Motor neuron (in vitro differentiated cells): ENCODE measurements at regions not wholly inside any gene's neighbourhood (a gene's known extent, or its start where the extent isn't known, plus 50 kb on each side); places are given as distances from the start of the nearest gene placed in this dataset.
"Not testable (repeated sequence)": the region's sequence is repeated elsewhere in the genome, so short reads cannot be mapped to it uniquely, and the experiment has no call there.

Experiments used
- ATAC-seq, 8 experiments: fragments of 200-7000 bp; cut with Tn5 transposase; replicated peaks in 6 of 8; 2 replicates each; pipeline ENCODE4 v1.8.0; 2021; ENCODE audit warnings: mild to moderate bottlenecking in 8 of 8, moderate library complexity in 8 of 8
- H3K27ac ChIP-seq, 2 donors: fragments of 250-450 bp; sonication (Bioruptor Pico); 2 replicates each; pipeline ENCODE4 v1.9.0; 2021; ENCODE audit warnings: antibody characterized with exemption in 2 of 2, mild to moderate bottlenecking in 2 of 2, moderate library complexity in 1 of 2
- H3K4me1 ChIP-seq, 2 donors: fragments of 250-450 bp; sonication (Bioruptor Pico); replicated peaks in 1 of 2; 2 replicates each; pipeline ENCODE4 v1.6.1; 2021; ENCODE audit warnings: antibody characterized with exemption in 2 of 2, mild to moderate bottlenecking in 2 of 2, moderate library complexity in 1 of 2
- H3K4me3 ChIP-seq, 5 donors: fragments of 250-450 bp; sonication (Bioruptor Pico); 2 replicates each; pipeline ENCODE4 v1.9.0; 2021; ENCODE audit warnings: antibody characterized with exemption in 5 of 5, mild to moderate bottlenecking in 5 of 5, moderate library complexity in 4 of 5
- WGBS, 10 experiments: fragments of 450-650 bp; shearing (Covaris generic); methylation state at CpG; one replicate each; pipeline ENCODE4 v1.0.0; 2022; 5-methylcytosine and 5-hydroxymethylcytosine counted together
- in situ Hi-C, 9 experiments: fragments of 400-800 bp; cut with MboI; loops; one replicate each; pipeline ENCODE4 v1.15.0; 2021; ENCODE audit warnings: low sequenced_read_pairs in 9 of 9, low pct_unique_long_range_greater_than_20kb in 2 of 9; ENCODE audit not compliant: unreplicated experiment in 9 of 9

DNA sequence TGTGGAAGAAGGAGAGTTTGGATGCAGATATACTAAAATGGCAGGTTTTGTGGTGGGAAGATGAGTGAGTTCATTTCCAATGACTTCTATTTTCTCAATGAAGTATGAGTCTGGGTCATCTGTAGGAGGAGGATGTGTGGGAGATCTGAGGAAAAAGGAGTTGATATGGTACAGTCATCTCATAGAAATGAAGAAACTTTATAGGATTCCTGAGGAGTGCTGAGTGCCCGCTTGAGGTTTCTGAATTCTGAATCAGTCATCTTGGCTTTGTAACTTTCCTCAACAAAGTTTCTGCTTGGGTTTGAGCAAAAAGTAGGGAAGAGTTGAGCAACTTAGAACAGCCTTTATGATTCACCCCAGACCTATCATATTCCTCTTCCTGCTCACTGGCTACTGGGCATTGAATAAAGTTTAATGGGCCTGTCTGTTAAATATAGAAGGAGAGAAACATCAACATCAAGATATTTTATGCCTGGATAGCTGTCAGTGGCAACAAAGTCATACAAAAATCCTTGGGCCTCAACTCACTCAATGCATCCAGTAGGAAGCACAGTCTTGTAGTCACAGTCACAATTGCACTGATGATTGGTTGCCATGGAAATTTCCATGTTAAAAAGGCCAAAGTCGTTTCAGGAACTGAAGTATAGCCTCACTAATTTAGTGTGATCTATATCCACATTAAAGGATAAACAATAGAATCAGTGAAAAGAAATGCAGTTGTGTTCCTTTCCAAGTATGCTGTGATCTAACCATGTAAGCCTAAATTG is 284.7 kb downstream of the DUSP6 start:
- WGBS, 10 experiments: 0 to 100% (median 50%) methylated on average over 1 to 2 of the region's 2 CpGs; no CpG with 5 or more reads in 1 of the 10 experiments
- in situ Hi-C loops: loop anchor here in 1 of 9 experiments (25.0 kb wide), 1 partner anchor 270 kb away; no protein-coding TSS in a partner anchor

GRCh38 chr12:89064780-89065179 is 287.5 kb downstream of the DUSP6 start:
- no peak overlapping the region for H3K4me3 ChIP-seq
- H3K4me1 ChIP-seq: peaks cover 0 to 15% of the 10 kb centered on the region in 2 donors
- in situ Hi-C loops: loop anchor here in 1 of 9 experiments (25.0 kb wide), 1 partner anchor 273 kb away; no protein-coding TSS in a partner anchor
- no peak overlapping the region for H3K27ac ChIP-seq
- ATAC-seq: peak in 2 of 8 experiments; percentile 45 to 76
- WGBS, 10 experiments: 63 to 100% (median 79%) methylated on average over 2 to 3 of the region's 3 CpGs; no CpG with 5 or more reads in 3 of the 10 experiments

More for the DNA sequence above, 284.7 kb downstream of the DUSP6 start:
- Histone ChIP-seq H3K27ac (no peak overlapping the region), H3K4me3 (no peak overlapping the region), H3K4me1 (peaks cover 2 to 4% of the 10 kb centered on the region in 2 donors)
- ATAC-seq: peak in 2 of 8 experiments; percentile 57 to 68

GRCh38 chr12:89064151-89064550 is 288.1 kb downstream of the DUSP6 start:
- Histone ChIP-seq H3K27ac (no peak overlapping the region), H3K4me1 (peaks cover 0 to 18% of the 10 kb centered on the region in 2 donors), H3K4me3 (no peak overlapping the region)
- in situ Hi-C loops: loop anchor here in 1 of 9 experiments (25.0 kb wide), 1 partner anchor 273 kb away; no protein-coding TSS in a partner anchor
- 37 to 100% (median 90%) methylated on average over 1 to 6 of the region's 6 CpGs for WGBS, 10 experiments
- ATAC-seq: no peak

GRCh38 chr12:89062996-89063395 is 289.3 kb downstream of the DUSP6 start:
- in situ Hi-C loops: loop anchor here in 1 of 9 experiments (25.0 kb wide), 1 partner anchor 274 kb away; no protein-coding TSS in a partner anchor
- 8 to 75% (median 41%) methylated on average over 1 to 2 of the region's 2 CpGs for WGBS, 10 experiments

GRCh38 chr12:89059721-89060541 is 292.4 kb downstream of the DUSP6 start:
- peak in 2 of 8 experiments; percentile 14 to 66 for ATAC-seq
- H3K27ac ChIP-seq: no peak overlapping the region
- in situ Hi-C loops: loop anchor here in 2 of 9 experiments (10.0 to 25.0 kb wide), 2 partner anchors 277 to 395 kb away; no protein-coding TSS in a partner anchor
- H3K4me3 ChIP-seq: no peak overlapping the region
- 0 to 55% (median 39%) methylated on average over 1 to 8 of the region's 9 CpGs; no CpG with 5 or more reads in 2 of the 10 experiments for WGBS, 10 experiments
- peaks cover 0 to 26% of the 10 kb centered on the region in 2 donors for H3K4me1 ChIP-seq

More at GRCh38 chr12:89062996-89063395, 289.3 kb downstream of the DUSP6 start:
- ATAC-seq: no peak
- H3K4me3 ChIP-seq: no peak overlapping the region
- H3K27ac ChIP-seq: no peak overlapping the region
- peaks cover 0 to 18% of the 10 kb centered on the region in 2 donors for H3K4me1 ChIP-seq

- peaks cover 0 to 26% of the 10 kb centered on the region in 2 donors for H3K4me1 ChIP-seq
- WGBS, 10 experiments: 58 to 100% (median 85%) methylated on average over 1 to 3 of the region's 3 CpGs; no CpG with 5 or more reads in 7 of the 10 experiments
- in situ Hi-C loops: loop anchor here in 2 of 9 experiments (10.0 to 25.0 kb wide), 2 partner anchors 278 to 396 kb away; no protein-coding TSS in a partner anchor
These were observed 293.2 kb downstream of the DUSP6 start for GRCh38 chr12:89059056-89059455.

GRCh38 chr12:89058402-89058801 is 293.9 kb downstream of the DUSP6 start:
- H3K4me1 ChIP-seq: peaks cover 0 to 26% of the 10 kb centered on the region in 2 donors
- ATAC-seq: no peak
- no peak overlapping the region for H3K4me3 ChIP-seq
- in situ Hi-C loops: loop anchor here in 2 of 9 experiments (10.0 to 25.0 kb wide), 2 partner anchors 279 to 396 kb away; no protein-coding TSS in a partner anchor
- no peak overlapping the region for H3K27ac ChIP-seq

More at GRCh38 chr12:89059056-89059455, 293.2 kb downstream of the DUSP6 start:
- no peak overlapping the region for H3K4me3 ChIP-seq
- H3K27ac ChIP-seq: no peak overlapping the region
- no peak for ATAC-seq

DNA sequence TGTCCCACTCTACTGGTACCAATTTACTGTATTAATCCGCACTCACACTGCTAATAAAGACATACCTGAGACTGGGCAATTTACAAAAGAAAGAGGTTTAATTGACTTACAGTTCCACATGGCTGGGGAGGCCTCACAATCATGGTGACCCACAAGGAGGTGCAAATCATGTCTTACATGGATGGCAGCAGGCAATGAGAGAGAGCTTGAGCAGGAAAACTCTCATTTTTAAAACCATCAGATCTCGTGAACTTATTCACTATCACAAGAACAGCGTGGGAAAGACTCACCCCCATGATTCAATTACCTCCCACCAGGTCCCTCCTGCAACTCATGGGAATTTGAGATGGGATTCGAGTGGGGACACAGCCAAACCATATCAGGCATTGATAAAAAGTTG is 298.5 kb downstream of the DUSP6 start:
- not testable (repeated sequence) for H3K4me3 ChIP-seq, ATAC-seq, H3K27ac ChIP-seq, H3K4me1 ChIP-seq
- in situ Hi-C loops: loop anchor here in 2 of 9 experiments (10.0 to 25.0 kb wide), 2 partner anchors 283 to 401 kb away; no protein-coding TSS in a partner anchor
- WGBS, 10 experiments: 50 to 100% (median 83%) methylated on average over 1 to 4 of the region's 4 CpGs

- Histone ChIP-seq H3K4me3 (no peak overlapping the region), H3K4me1 (peaks cover 6 to 31% of the 10 kb centered on the region in 2 donors), H3K27ac (no peak overlapping the region)
- in situ Hi-C loops: loop anchor here in 2 of 9 experiments (10.0 to 25.0 kb wide), 2 partner anchors 286 to 404 kb away; no protein-coding TSS in a partner anchor
- WGBS, 10 experiments: 0 to 14% (median 0%) methylated on average over 1 to 2 of the region's 2 CpGs; no CpG with 5 or more reads in 1 of the 10 experiments
- ATAC-seq: peak in 4 of 8 experiments; percentile 40 to 63 (median 52)
These were observed 301.1 kb downstream of the DUSP6 start for GRCh38 chr12:89051065-89051677.

GRCh38 chr12:89047856-89048418 is 304.4 kb downstream of the DUSP6 start:
- no peak overlapping the region for H3K4me3 ChIP-seq
- WGBS, 10 experiments: 82 to 100% (median 97%) methylated on average over 1 to 2 of the region's 2 CpGs; no CpG with 5 or more reads in 4 of the 10 experiments
- H3K27ac ChIP-seq: no peak overlapping the region
- peak in 5 of 8 experiments; percentile 24 to 64 (median 52) for ATAC-seq
- in situ Hi-C loops: loop anchor here in 1 of 9 experiments (25.0 kb wide), 1 partner anchor 414 kb away; no protein-coding TSS in a partner anchor
- H3K4me1 ChIP-seq: peaks cover 6 to 22% of the 10 kb centered on the region in 2 donors

DNA sequence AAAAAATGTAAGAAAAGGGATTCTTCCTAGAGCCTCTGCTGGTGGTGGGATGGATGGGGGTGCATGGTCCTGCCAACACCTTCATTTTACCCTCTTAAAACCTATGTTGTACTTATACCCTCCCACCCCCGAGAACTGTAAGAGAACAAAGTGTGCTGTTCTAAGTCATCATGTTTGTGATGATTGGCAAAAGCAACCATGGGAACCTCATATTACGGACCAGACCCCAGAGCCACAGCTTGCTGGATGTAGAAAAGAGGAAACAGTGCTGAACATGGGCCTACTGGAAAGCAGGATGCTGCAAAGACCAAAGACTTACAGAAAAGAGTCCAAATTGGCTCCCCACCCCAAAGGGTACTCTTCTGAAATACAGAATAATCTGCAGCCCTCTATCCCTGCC is 311.2 kb downstream of the DUSP6 start:
- no peak overlapping the region for H3K27ac ChIP-seq
- in situ Hi-C loops: loop anchor here in 1 of 9 experiments (25.0 kb wide), 1 partner anchor 421 kb away; no protein-coding TSS in a partner anchor
- 67 to 100% (median 84%) methylated on average over 1 to 2 of the region's 2 CpGs; no CpG with 5 or more reads in 4 of the 10 experiments for WGBS, 10 experiments
- no peaks in the 10 kb centered on the region for H3K4me1 ChIP-seq
- H3K4me3 ChIP-seq: no peak overlapping the region
- ATAC-seq: no peak
